GM12878 (cell line): ENCODE measurements at regions not wholly inside any gene's neighbourhood (a gene's known extent, or its start where the extent isn't known, plus 50 kb on each side); places are given as distances from the start of the nearest gene placed in this dataset.

ENCODE experiments used
- ATAC-seq: fragments of 200-7000 bp; cut with Tn5 transposase; 3 replicates; pipeline ENCODE4 v1.9.1; 2020; ENCODE audit warnings: mild to moderate bottlenecking, moderate library complexity
- BruUV-seq: library from RNA; stranded (reverse); fragments of 400-500 nt; replicated peaks from 2 replicates; lab custom pipeline; 2021; lab: Mats Ljungman, UMichigan
- CTCF ChIA-PET: fragments of 300-600 bp; sonication (Branson Sonifier 250); formaldehyde crosslinking; extraction: SDS; loops from one replicate; lab custom pipeline; 2021; ENCODE audit warnings: inconsistent platforms; lab: Yijun Ruan, JAX
- POLR2A ChIA-PET: fragments of 350-600 bp; formaldehyde crosslinking; extraction: SDS; loops from one replicate; lab custom pipeline; 2021; ENCODE audit warnings: inconsistent platforms; lab: Charles Lee
- RAD21 ChIA-PET: fragments of 300-600 bp; sonication (Branson Sonifier 250); formaldehyde crosslinking; loops from one replicate; lab custom pipeline; 2023; ENCODE audit warnings: antibody characterized with exemption; ENCODE audit not compliant: unreplicated experiment; lab: Charles Lee
- SMC1A ChIA-PET: fragments of 300-600 bp; sonication (Branson Sonifier 250); formaldehyde crosslinking; loops from one replicate; lab custom pipeline; 2023; ENCODE audit not compliant: unreplicated experiment, uncharacterized antibody; lab: Charles Lee
- DNase-seq: peaks from one replicate; pipeline ENCODE4 v3.0.0-alpha.2; 2011; ENCODE audit warnings: low read depth, low spot score
- FAIRE-seq: peaks from 3 replicates; lab custom pipeline; 2011; peaks lifted over from hg19 to GRCh38; lab: Jason Lieb, UNC
- H2AFZ ChIP-seq: 2 replicates; pipeline ENCODE4 v1.6.0; 2011; ENCODE audit warnings: low read depth, low read length, control low read depth; ENCODE audit not compliant: control insufficient read depth
- H3K27ac ChIP-seq: 2 replicates; pipeline ENCODE4 v1.5.1; 2011; ENCODE audit warnings: control low read depth; ENCODE audit not compliant: control insufficient read depth, insufficient read depth
- H3K27me3 ChIP-seq, 2 experiments: replicated peaks in 1 of 2; 2 replicates each; pipeline versions ENCODE4 v1.6.0 to v1.6.1; 2011; ENCODE audit warnings: low read length in 1 of 2; ENCODE audit not compliant: control insufficient read depth in 2 of 2, insufficient read depth in 2 of 2
- H3K36me3 ChIP-seq, 2 experiments: 2 replicates each; pipeline ENCODE4 v1.5.1; 2011; ENCODE audit warnings: low read length in 1 of 2; ENCODE audit not compliant: control insufficient read depth in 2 of 2, insufficient read depth in 2 of 2
- H3K4me1 ChIP-seq: 2 replicates; pipeline ENCODE4 v1.6.1; 2011; ENCODE audit warnings: mild to moderate bottlenecking, low read length, moderate library complexity, mixed read lengths; ENCODE audit not compliant: control insufficient read depth, insufficient read depth
- H3K4me2 ChIP-seq: 2 replicates; pipeline ENCODE4 v1.6.0; 2011; ENCODE audit warnings: control low read depth; ENCODE audit not compliant: control insufficient read depth, insufficient read depth
- H3K4me3 ChIP-seq: fragments of 200-600 bp; sonication (generic); 2 replicates; pipeline ENCODE4 v1.5.1; 2016
- H3K79me2 ChIP-seq: 2 replicates; pipeline ENCODE4 v1.6.0; 2011; ENCODE audit warnings: low read length; ENCODE audit not compliant: control insufficient read depth, insufficient read depth
- H3K9ac ChIP-seq: 2 replicates; pipeline ENCODE4 v1.8.0; 2011; ENCODE audit warnings: low read length, control low read depth, mixed read lengths; ENCODE audit not compliant: control insufficient read depth, insufficient read depth
- H3K9me3 ChIP-seq: replicated peaks from 3 replicates; pipeline ENCODE4 v1.5.1; 2011; ENCODE audit warnings: mild to moderate bottlenecking, low read length; ENCODE audit not compliant: control insufficient read depth, insufficient read depth
- H4K20me1 ChIP-seq: 2 replicates; pipeline ENCODE4 v1.6.0; 2011; ENCODE audit not compliant: control insufficient read depth, insufficient read depth
- BCL3 ChIP-seq: IDR thresholded peaks from 2 replicates; pipeline ENCODE4 v1.6.1; 2011; ENCODE audit warnings: borderline replicate concordance, low read depth, mild to moderate bottlenecking, moderate library complexity, low read length; ENCODE audit not compliant: insufficient read depth, poor library complexity, severe bottlenecking
- CEBPZ ChIP-seq: fragments of 150-350 bp; IDR thresholded peaks from 2 replicates; pipeline ENCODE4 v1.6.1; 2016; ENCODE audit warnings: low read depth, low read length
- E2F4 ChIP-seq: IDR thresholded peaks from 2 replicates; pipeline ENCODE4 v1.6.1; 2012; ENCODE audit warnings: low read depth, low read length, improper control_type of control experiment
- EED ChIP-seq: sonication (generic); IDR thresholded peaks from 2 replicates; pipeline ENCODE4 v1.6.1; 2016; ENCODE audit warnings: antibody characterized with exemption, low read depth
- ETV6 ChIP-seq, 2 experiments: fragments of 450-650 bp in 1 of 2; IDR thresholded peaks in 1 of 2; conservative IDR thresholded peaks in 1 of 2; 2 replicates each; pipeline ENCODE4 v1.6.1; 2014; ENCODE audit warnings: antibody characterized with exemption in 1 of 2, borderline replicate concordance in 1 of 2, low read depth in 1 of 2, mild to moderate bottlenecking in 1 of 2, moderate library complexity in 1 of 2
- FOS ChIP-seq: IDR thresholded peaks from 3 replicates; pipeline ENCODE4 v1.6.1; 2011; ENCODE audit warnings: borderline replicate concordance; ENCODE audit not compliant: insufficient read length; ENCODE audit errors: extremely low read depth
- GABPA ChIP-seq: IDR thresholded peaks from 2 replicates; pipeline ENCODE4 v1.6.1; 2014; ENCODE audit warnings: antibody characterized with exemption, low read depth, mild to moderate bottlenecking, inconsistent platforms
- HSF1 ChIP-seq: fragments of 150-350 bp; IDR thresholded peaks from 2 replicates; pipeline ENCODE4 v1.6.1; 2014; ENCODE audit warnings: mild to moderate bottlenecking, low read depth, low read length
- NFXL1 ChIP-seq: fragments of 450-650 bp; IDR thresholded peaks from 2 replicates; pipeline ENCODE4 v1.6.1; 2017; ENCODE audit warnings: antibody characterized with exemption, mild to moderate bottlenecking, borderline replicate concordance
- RBBP5 ChIP-seq: fragments of 200-600 bp; sonication (generic); conservative IDR thresholded peaks from 2 replicates; pipeline ENCODE4 v1.6.1; 2016
- STAT1 ChIP-seq: fragments of 450-650 bp; conservative IDR thresholded peaks from 2 replicates; pipeline ENCODE4 v1.6.1; 2014; ENCODE audit warnings: antibody characterized with exemption, mild to moderate bottlenecking
- TCF12 ChIP-seq: IDR thresholded peaks from 2 replicates; pipeline ENCODE4 v1.6.1; 2011; ENCODE audit warnings: low read depth, mild to moderate bottlenecking, low read length
- USF1 ChIP-seq: IDR thresholded peaks from 2 replicates; pipeline ENCODE4 v1.6.1; 2011; ENCODE audit warnings: borderline replicate concordance, low read depth, mild to moderate bottlenecking, moderate library complexity, mixed read lengths, low read length; ENCODE audit not compliant: insufficient read depth; ENCODE audit errors: extremely low read length
- ZNF384 ChIP-seq: IDR thresholded peaks from 2 replicates; pipeline ENCODE4 v1.6.1; 2012; ENCODE audit warnings: low read depth, mild to moderate bottlenecking, low read length, improper control_type of control experiment, borderline replicate concordance
- WGBS: methylation state at CpG from one replicate; pipeline ENCODE4 v1.1.6; 2016; ENCODE audit warnings: low lambda C conversion rate; ENCODE audit not compliant: insufficient replicate concordance, insufficient coverage; ENCODE audit errors: missing lambda C conversion rate; 5-methylcytosine and 5-hydroxymethylcytosine counted together
- in situ Hi-C: fragments of 300-500 bp; cut with MboI; formaldehyde crosslinking; loops from 9 replicates; pipeline ENCODE4 v1.14.3; 2018; ENCODE audit warnings: mixed read lengths
- intact Hi-C: fragments of 100-400 bp; cut with micrococcal nuclease; formaldehyde crosslinking; loops from one replicate; pipeline ENCODE4 v1.14.2; 2022; ENCODE audit not compliant: unreplicated experiment

GRCh38 chr21:17682924-17683323 is 70.2 kb upstream of the BTG3 start:
- Histone ChIP-seq H3K27me3 (no peaks in the 10 kb centered on the region), H3K36me3 (no peaks in the 10 kb centered on the region), H3K79me2 (no peaks in the 10 kb centered on the region), H3K9ac (no peak overlapping the region), H3K27ac (no peak overlapping the region), H3K9me3 (no peaks in the 10 kb centered on the region; the same call in 2 of the 3 replicates), H3K4me2 (no peak overlapping the region), H3K4me3 (no peak overlapping the region), H4K20me1 (no peaks in the 10 kb centered on the region), H3K4me1 (no peaks in the 10 kb centered on the region), H2AFZ (no peak overlapping the region)
- ChIA-PET SMC1A (interaction anchor here (1.2 to 3.2 kb wide), 4 partner anchors 99 to 241 kb away, joined by 4 to 46 read pairs (median 12); no protein-coding TSS in a partner anchor), POLR2A (no interaction called here), RAD21 (interaction anchor here (0.8 to 2.0 kb wide), 4 partner anchors 101 to 221 kb away, joined by 3 to 7 read pairs (median 4); no protein-coding TSS in a partner anchor), CTCF (interaction anchor here (1.0 to 3.6 kb wide), 3 partner anchors 218 to 246 kb away, joined by 5 to 38 read pairs (median 6); no protein-coding TSS in a partner anchor)
- DNase-seq: no peak
- BruUV-seq: no TSS peak
- intact Hi-C loops: loop anchor here (5.0 kb wide), 1 partner anchor 99 kb away; no protein-coding TSS in a partner anchor
- WGBS: 98% methylated on average over 2 of the region's 2 CpGs
- ATAC-seq: no peak
- TF ChIP-seq FOS (no peak), TCF12 (no peak), ZNF384 (no peak), RBBP5 (no peak), BCL3 (no peak), HSF1 (no peak), STAT1 (no peak), EED (no peak), E2F4 (no peak), CEBPZ (no peak), ETV6 (conservative IDR thresholded peaks at IDR 0.05 in 1 of 2, IDR thresholded peaks at IDR 0.05 in 1 of 2; ENCODE audit: borderline replicate concordance in 1 of 2, low read depth in 1 of 2) (no peak), USF1 (no peak), NFXL1 (no peak), GABPA (no peak)
- no peak for FAIRE-seq
- in situ Hi-C loops: no loop called here
